KMS-11 (cell line): ENCODE measurements at regions not wholly inside any gene's neighbourhood (a gene's known extent, or its start where the extent isn't known, plus 50 kb on each side); places are given as distances from the start of the nearest gene placed in this dataset.
A peak's percentile ranks its signal among the peaks of the same experiment; 100 is the strongest.

Source experiments
- H2AFZ ChIP-seq: fragments of 200-600 bp; sonication (generic); 2 replicates; pipeline ENCODE4 v1.6.1; 2016; ENCODE audit warnings: antibody characterized with exemption, mixed run types, low read depth
- H3K27ac ChIP-seq: fragments of 200-600 bp; sonication (generic); 2 replicates; pipeline ENCODE4 v1.6.1; 2016; ENCODE audit warnings: mild to moderate bottlenecking, mixed run types
- H3K27me3 ChIP-seq: fragments of 200-600 bp; sonication (generic); 2 replicates; pipeline ENCODE4 v1.6.1; 2017; ENCODE audit warnings: mild to moderate bottlenecking, low read depth, mixed run types, moderate library complexity; ENCODE audit not compliant: insufficient read depth
- H3K36me3 ChIP-seq: fragments of 200-600 bp; sonication (generic); 2 replicates; pipeline ENCODE4 v1.6.1; 2017; ENCODE audit warnings: mild to moderate bottlenecking, mixed run types; ENCODE audit not compliant: insufficient read depth
- H3K4me1 ChIP-seq: fragments of 200-600 bp; sonication (generic); 2 replicates; pipeline ENCODE4 v1.6.1; 2016; ENCODE audit warnings: mild to moderate bottlenecking, low read depth, mixed run types; ENCODE audit not compliant: poor library complexity, severe bottlenecking
- H3K4me2 ChIP-seq: fragments of 200-600 bp; sonication (generic); 2 replicates; pipeline ENCODE4 v1.7.0; 2016; ENCODE audit warnings: mild to moderate bottlenecking, mixed run types
- H3K4me3 ChIP-seq: fragments of 200-600 bp; sonication (generic); IDR thresholded peaks from 2 replicates; pipeline ENCODE4 v1.6.1; 2017; ENCODE audit warnings: low read depth, low read length, mixed read lengths; ENCODE audit not compliant: insufficient read depth
- H3K79me2 ChIP-seq: fragments of 200-600 bp; sonication (generic); 2 replicates; pipeline ENCODE4 v1.6.1; 2016; ENCODE audit warnings: low read depth, mixed run types; ENCODE audit not compliant: insufficient read depth
- H3K9ac ChIP-seq: fragments of 200-600 bp; sonication (generic); 2 replicates; pipeline ENCODE4 v1.6.1; 2016; ENCODE audit warnings: mild to moderate bottlenecking, mixed run types
- H4K20me1 ChIP-seq: fragments of 200-600 bp; sonication (generic); 2 replicates; pipeline ENCODE4 v1.6.1; 2016; ENCODE audit warnings: mild to moderate bottlenecking, mixed run types; ENCODE audit not compliant: insufficient read depth
- CTCF ChIP-seq: fragments of 200-600 bp; sonication (generic); conservative IDR thresholded peaks from 2 replicates; pipeline ENCODE4 v1.6.1; 2017; ENCODE audit warnings: low read depth, mild to moderate bottlenecking, antibody characterized with exemption, low read length, moderate library complexity, mixed read lengths

GRCh38 chr16:79294568-79294967 is 306.0 kb downstream of the MAF start:
- no peaks in the 10 kb centered on the region for H3K36me3 ChIP-seq
- TF ChIP-seq CTCF = no peak
- no peak overlapping the region for H3K9ac ChIP-seq
- no peaks in the 10 kb centered on the region for H3K79me2 ChIP-seq
- no peak overlapping the region for H3K4me2 ChIP-seq
- H3K4me1 ChIP-seq = no peaks in the 10 kb centered on the region
- no peak overlapping the region for H3K4me3 ChIP-seq
- H2AFZ ChIP-seq = no peak overlapping the region
- no peak overlapping the region for H3K27ac ChIP-seq
- no peaks in the 10 kb centered on the region for H3K27me3 ChIP-seq
- no peaks in the 10 kb centered on the region for H4K20me1 ChIP-seq

GRCh38 chr16:79293836-79294460 is 306.6 kb downstream of the MAF start:
- Histone ChIP-seq H3K27ac (no peak overlapping the region), H3K27me3 (no peaks in the 10 kb centered on the region), H2AFZ (no peak overlapping the region), H3K79me2 (no peaks in the 10 kb centered on the region), H3K4me2 (no peak overlapping the region), H3K4me3 (no peak overlapping the region), H4K20me1 (no peaks in the 10 kb centered on the region), H3K9ac (no peak overlapping the region), H3K36me3 (no peaks in the 10 kb centered on the region), H3K4me1 (no peaks in the 10 kb centered on the region)
- TF ChIP-seq CTCF = no peak

- peaks cover 33% of the 10 kb centered on the region for H3K27me3 ChIP-seq
- TF ChIP-seq CTCF = no peak
These were observed 312.5 kb downstream of the MAF start for GRCh38 chr16:79288066-79288465.

GRCh38 chr16:79287424-79287917 is 313.1 kb downstream of the MAF start:
- Histone ChIP-seq H3K9ac (no peak overlapping the region), H3K4me3 (no peak overlapping the region), H3K4me2 (peak overlapping the region; percentile 98), H3K27ac (no peak overlapping the region), H3K36me3 (no peaks in the 10 kb centered on the region), H3K79me2 (no peaks in the 10 kb centered on the region), H3K4me1 (peaks cover 46% of the 10 kb centered on the region), H2AFZ (peak overlapping the region; percentile 19; the same call in 1 of the 2 replicates), H3K27me3 (peaks cover 39% of the 10 kb centered on the region), H4K20me1 (peaks cover 3% of the 10 kb centered on the region; the same call in 1 of the 2 replicates)
- TF ChIP-seq CTCF = no peak

More at GRCh38 chr16:79288066-79288465, 312.5 kb downstream of the MAF start:
- Histone ChIP-seq H3K79me2 (no peaks in the 10 kb centered on the region), H3K4me3 (no peak overlapping the region), H3K9ac (no peak overlapping the region), H2AFZ (no peak overlapping the region), H4K20me1 (peaks cover 3% of the 10 kb centered on the region; the same call in 1 of the 2 replicates), H3K4me1 (peaks cover 41% of the 10 kb centered on the region), H3K36me3 (no peaks in the 10 kb centered on the region), H3K27ac (no peak overlapping the region), H3K4me2 (no peak overlapping the region)
